PC-3 (cell line): ENCODE measurements at regions not wholly inside any gene's neighbourhood (a gene's known extent, or its start where the extent isn't known, plus 50 kb on each side); places are given as distances from the start of the nearest gene placed in this dataset.

Experiments
- EZH2 ChIP-seq: fragments of 300-600 bp; sonication (generic); IDR thresholded peaks from one replicate; pipeline ENCODE4 v1.6.1; 2017; ENCODE audit warnings: antibody characterized with exemption, mild to moderate bottlenecking, low read length; ENCODE audit not compliant: unreplicated experiment
- EZH2phosphoT487 ChIP-seq: fragments of 300-600 bp; sonication (generic); IDR thresholded peaks from 2 replicates; pipeline ENCODE4 v1.6.1; 2018; ENCODE audit warnings: mild to moderate bottlenecking, antibody characterized with exemption, low read length, borderline replicate concordance
- TF ChIP-seq, protein P1 (sequence below): fragments of 300-600 bp; sonication (generic); conservative IDR thresholded peaks from 2 replicates; pipeline ENCODE4 v1.5.1; 2017; ENCODE audit warnings: antibody characterized with exemption, low read depth, mild to moderate bottlenecking, low read length

DNA sequence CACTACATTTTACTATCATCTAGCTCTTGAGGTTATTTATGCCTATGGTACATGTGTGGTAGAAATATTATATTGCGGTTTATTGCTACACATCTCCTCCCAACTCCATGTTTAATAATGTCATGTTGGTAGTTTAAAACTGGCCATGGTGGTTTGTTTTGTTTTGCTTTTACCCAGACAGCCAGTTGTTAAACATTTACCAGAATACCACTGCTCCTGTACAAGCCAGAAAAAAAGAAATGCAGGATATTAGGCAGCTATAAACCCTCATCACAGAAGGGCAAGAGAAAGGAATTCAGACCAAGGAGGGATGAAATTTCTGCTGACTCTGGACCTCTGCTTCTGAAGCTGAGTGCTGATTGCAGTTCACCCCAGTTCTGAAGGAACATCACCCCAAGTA lies 451.8 kb upstream of the IL12A start:
- TF ChIP-seq, protein P1, sequence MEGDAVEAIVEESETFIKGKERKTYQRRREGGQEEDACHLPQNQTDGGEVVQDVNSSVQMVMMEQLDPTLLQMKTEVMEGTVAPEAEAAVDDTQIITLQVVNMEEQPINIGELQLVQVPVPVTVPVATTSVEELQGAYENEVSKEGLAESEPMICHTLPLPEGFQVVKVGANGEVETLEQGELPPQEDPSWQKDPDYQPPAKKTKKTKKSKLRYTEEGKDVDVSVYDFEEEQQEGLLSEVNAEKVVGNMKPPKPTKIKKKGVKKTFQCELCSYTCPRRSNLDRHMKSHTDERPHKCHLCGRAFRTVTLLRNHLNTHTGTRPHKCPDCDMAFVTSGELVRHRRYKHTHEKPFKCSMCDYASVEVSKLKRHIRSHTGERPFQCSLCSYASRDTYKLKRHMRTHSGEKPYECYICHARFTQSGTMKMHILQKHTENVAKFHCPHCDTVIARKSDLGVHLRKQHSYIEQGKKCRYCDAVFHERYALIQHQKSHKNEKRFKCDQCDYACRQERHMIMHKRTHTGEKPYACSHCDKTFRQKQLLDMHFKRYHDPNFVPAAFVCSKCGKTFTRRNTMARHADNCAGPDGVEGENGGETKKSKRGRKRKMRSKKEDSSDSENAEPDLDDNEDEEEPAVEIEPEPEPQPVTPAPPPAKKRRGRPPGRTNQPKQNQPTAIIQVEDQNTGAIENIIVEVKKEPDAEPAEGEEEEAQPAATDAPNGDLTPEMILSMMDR, result no peak
- no peak for TF ChIP-seq EZH2phosphoT487
- TF ChIP-seq EZH2, result no peak
